ENCODE measurements at regions not wholly inside any gene's neighbourhood (a gene's known extent, or its start where the extent isn't known, plus 50 kb on each side); places are given as distances from the start of the nearest gene placed in this dataset.

DNA sequence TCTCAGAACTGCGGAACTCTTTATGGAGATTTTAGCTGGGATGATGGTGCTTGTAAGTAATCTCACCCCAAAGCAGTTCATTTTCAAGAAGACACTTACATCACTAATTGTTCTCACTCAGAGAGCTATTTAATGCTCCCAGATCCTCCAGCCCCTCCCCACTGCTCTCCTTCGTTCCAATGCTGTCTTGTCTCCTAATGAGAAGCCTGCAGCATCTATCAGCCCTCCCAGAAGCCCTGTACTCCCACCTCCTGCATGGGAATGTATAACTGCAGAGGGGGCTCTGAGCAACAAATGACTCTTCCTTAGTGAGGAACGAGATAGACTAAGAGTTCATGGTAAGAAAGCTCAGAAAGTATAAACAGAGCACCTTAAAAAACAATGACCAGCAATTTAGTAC, 377.4 kb upstream of the RUNX1 start:
- no peak for DNase-seq (ENCODE audit: low read depth)

DNA sequence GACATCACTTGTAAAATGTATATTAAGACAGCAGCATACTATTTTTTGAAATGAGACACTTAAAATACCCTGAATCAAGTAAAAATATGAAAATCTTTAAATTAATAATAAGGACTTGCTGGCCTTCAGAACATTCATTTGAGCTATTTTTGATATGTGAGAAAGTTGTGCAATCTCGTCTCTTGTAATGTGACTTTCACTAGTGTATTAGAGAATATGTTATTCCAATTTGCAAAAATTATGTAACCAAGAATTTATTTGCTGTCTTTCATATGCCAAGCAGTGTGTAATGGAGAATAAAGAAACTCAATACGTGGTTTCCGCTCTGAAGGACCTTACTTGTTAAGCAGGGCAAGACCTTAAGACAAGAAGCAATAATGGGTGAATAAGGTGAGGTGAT, 375.0 kb upstream of the RUNX1 start:
- no peak for DNase-seq (ENCODE audit: low read depth)

DNA sequence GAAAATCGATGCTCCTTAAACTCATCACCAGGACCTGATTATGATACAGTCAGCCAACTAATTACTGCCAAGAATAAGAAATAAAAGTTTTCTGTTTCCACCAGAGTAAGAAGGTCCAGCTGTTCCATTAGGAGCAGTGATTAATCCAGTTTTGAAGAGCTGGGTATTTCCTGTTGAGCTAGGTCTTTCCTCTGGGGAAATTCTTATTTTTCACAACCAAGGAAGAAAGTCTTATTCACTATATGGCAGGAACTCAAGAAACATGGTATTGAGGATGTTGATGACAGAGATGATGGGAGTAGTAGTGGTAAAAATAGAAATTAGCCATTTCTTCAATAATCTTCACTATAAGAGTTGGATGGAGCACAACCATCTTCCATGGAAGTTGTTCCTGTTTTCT, 374.6 kb upstream of the RUNX1 start:
- no peak for DNase-seq (ENCODE audit: low read depth)

DNA sequence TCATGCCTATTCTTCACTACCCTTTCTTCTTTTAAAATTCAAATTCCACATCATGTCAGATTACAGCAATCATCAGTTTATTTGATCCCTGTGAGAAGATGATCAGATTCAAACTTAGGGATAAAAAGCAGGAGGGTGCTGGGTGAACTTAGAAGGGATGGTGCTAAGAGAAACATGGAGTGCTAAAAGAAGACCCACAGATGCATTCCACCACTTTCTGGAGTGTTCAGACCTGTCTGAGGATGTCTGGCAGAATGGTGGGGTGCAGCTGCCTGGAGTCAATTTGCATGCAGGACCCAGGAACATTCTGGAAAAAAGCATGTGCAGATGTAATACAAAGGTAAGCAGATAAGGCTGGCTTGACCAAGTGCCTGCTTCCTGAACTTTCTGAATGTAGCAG, 372.9 kb upstream of the RUNX1 start:
- DNase-seq (ENCODE audit: low read depth): no peak

DNA sequence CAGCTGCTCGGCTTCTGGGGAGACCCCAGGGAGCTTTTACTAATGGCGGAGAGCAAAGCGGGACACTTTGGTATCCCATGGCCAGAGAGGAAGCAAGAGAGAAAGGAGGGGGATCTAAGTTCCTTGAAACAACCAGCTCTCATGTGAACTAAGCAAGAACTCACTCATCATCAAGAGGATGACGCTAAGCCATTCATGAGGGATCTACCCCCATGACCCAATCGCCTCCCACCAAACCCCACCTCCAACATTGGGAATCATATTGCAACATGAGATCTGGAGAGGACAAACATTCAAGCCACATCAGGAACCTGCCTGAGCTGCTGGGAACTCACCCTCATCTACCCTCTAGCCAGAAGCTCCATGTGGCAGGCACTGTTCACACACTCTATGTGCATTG, 372.1 kb upstream of the RUNX1 start:
- DNase-seq (ENCODE audit: low read depth): no peak

DNA sequence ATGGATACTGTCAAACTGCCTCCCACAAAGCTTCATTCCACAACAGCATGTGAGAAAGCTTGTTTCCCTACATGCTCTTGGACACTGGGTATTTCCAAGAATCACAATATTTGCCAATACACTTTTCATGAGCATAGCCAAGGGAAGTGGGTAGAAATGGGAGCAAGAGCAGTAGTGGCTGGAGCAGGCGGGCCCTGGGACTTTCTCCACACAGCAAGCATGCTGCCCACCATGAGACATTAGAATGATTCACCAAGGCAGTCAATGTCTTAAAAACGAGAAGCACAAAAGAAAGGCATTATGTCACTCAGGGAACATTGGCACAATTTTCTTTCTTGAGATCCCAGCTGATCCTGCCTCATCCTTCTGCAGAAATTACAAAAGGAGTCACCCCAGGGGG, 371.6 kb upstream of the RUNX1 start:
- no peak for DNase-seq (ENCODE audit: low read depth)

DNA sequence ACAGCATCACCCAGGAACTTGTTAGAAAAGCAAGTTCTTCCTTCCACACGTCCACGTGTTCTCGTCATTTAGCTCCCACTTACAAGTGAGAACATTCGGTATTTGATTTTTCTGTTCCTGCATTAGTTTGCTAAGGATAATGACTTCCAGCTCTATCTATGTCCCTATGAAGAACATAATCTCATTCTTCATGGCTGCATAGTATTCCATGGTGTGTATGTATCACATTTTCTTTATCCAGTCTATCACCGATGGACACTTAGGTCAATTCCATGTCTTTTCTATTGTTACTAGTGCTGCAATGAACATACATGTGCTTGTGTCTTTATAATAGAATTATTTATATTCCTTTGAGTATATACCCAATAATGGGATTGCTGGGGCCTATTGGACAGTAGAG, 368.7 kb upstream of the RUNX1 start:
- no peak for DNase-seq (ENCODE audit: low read depth)

DNA sequence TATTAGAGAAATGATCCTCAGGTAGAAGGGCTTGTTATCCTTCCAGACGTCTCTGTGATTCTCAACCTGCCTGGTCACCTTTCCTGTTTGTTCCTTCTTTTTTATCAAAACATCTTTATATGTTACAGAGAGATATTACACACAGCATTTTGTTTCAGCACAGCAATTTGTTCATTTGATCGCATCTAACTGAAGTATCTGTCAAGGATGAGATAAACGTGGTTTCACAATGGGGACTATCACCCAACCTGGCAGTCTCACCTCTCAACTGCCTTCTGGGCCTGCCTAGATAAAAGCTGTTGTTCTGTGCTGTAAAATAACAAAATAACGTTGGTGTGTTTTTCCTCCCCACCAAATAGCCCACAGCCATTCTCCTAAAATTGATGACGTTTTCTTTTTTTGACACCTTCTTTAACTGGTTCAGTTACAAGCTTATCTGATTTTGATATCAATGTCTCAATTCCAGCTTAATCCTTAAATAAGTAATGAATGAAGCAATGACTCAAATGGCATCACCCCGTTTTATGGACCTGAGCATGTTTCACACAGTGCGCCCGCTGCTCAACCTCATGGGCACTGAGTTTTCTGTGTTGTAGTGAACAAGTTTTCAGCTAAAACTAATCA, 367.9 kb upstream of the RUNX1 start:
- no peak for DNase-seq (ENCODE audit: low read depth)

DNA sequence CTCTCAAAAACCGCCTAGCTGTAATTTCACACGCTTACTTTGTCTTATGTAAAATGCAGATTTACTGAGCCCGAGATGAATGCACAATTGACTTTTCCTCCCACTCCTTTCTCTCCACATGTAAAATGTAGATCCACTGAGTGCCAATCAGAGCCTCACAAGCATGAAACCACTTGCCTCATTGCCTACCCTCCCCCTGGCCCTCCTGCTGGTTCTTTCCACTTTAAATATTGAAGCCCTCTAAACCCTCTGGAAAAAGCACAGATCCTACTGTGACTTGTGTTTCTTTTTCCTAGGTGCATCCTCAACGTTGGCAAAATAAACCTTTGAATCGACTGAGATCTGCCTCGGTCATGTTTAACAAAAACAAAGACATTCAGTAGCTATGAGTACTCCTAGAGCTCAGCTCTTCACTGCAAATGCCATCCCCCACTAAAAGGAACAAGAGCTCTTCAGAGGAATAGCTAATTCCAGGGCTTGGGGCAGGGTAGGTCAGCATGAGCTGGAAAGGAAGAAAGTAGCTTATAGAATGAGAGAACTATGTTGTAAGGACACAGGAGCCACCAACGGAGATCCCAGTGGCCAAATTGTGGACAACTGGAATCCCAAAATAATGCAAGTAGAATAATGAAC, 365.5 kb upstream of the RUNX1 start:
- DNase-seq (ENCODE audit: low read depth): no peak

DNA sequence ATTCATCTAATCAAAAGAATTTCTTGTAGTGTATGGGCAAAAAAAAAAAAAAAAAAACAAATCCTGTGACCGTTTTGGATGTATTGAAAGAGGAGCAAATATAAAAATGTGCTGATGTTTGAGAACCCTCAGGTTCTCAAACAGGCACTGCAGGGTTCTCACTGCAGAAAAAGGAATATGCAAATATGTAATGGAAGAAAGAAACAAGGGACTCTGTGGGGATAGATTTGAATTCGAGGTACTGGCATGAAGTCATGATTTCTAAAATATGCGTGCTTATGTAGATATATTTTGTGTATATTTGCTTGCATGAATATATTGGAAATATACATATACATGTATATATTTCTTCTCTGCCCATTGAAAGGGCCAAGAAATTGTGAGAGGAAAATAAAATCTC, 365.0 kb upstream of the RUNX1 start:
- DNase-seq (ENCODE audit: low read depth): no peak

DNA sequence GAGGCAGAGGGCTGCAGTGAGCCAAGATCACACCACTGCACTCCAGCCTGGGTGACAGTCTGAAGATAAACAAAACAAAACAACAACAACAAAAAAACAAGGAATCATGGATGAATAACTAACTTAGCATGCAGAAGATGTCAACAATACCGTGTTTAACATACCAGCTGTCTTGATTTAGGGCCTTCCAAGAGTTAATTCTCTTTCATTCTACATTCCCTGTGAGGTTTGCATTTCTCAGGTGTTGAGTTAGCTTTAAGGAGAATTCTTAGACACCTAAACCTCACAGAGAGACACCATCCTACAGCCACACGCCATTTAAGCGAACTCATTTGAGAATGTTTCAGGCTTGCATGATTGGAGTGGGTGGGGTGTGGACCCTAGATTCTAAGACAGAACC, 363.1 kb upstream of the RUNX1 start:
- DNase-seq (ENCODE audit: low read depth): no peak

DNA sequence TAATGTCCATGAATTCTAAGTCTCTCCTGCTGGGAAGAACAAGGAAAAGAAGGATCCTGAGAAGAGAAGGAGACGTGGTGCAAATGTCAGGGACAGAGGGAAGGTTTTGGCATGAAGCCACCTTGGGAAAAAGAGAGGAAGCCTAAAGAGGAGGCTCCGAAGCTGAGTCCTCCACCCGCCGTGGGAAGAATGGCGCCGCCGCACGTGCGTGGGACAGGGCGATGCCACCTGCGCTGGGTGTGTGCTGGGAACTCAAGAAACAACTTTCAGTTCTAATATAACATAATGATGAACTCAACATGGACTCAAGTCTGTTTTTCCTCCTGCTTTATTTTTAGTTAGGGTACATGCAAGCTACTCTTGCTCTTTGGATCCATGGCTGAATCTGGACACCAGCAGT, 362.3 kb upstream of the RUNX1 start:
- DNase-seq (ENCODE audit: low read depth): no peak

DNA sequence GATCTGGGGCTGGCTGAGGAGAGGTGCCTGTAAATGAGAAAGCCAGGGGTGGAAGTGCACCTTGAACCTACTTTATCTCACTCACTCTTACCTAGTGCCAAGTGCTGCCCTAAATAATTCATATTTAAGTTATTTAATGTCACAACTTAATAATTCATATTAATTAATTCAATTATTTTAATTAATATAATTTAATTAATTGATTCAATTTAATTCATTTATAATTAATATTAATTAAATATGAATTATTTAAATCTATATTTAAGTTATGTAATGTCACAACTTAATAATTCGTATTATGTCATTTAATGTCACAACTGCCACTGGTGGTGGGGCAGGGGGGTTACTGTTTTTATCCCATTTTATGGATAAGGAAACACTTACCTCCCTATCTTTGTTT, 361.6 kb upstream of the RUNX1 start:
- no peak for DNase-seq (ENCODE audit: low read depth)

DNA sequence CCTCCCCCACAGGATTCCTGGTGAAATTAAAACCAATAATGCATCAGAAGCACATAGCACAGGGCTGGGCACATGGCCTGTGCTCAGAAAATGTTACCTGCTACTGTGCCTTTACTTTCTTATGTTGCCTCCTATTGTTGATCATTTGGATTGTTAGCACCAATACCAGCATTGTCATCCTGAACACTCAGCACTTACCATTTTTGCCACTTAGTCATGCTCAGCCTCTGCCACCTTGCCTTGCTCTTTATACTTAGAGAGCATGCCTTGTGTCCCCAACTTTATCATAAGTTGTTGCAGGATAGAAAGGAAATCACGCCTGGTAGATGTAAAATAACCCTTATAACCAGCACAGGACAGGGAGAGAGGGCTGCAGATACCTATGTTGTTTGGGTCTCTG, 361.0 kb upstream of the RUNX1 start:
- DNase-seq (ENCODE audit: low read depth): no peak

DNA sequence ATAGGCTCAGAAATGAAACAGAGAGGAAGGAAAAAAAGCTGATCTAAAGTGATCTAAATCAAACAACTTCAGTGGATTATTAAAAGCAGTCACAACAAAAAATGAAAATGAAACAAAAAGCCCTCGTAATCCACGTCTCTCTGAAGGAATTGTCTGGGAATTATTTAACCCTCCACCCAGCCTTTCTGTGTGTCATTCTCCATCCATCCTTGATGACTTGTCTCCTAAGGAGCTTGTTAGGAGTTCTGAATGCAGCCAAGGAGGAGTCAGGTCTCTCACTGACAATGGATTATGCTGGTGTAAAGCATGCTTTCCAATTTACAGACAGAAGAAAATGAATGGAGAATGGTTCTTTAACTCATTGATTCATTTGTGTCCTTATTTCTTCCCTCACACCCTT, 359.3 kb upstream of the RUNX1 start:
- no peak for DNase-seq (ENCODE audit: low read depth)

DNA sequence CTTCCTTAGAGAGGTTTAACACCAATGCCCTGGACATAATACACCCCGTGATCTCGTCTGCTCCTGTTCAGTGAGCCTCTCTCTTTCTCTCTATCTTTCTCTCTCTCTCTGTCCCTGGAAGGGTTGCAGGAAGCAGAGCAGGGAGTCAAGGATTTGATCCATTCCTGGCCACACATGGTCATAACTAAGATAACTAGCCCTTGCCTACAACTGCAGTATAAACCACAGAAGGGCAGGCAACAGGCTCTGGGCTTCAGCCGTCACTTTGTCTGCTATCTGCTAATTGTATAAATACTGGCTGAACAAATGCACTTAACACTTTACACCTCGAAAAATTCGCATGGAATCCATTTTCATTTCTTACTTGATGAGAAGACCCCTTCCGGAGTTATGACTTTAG, 357.5 kb upstream of the RUNX1 start:
- DNase-seq (ENCODE audit: low read depth): no peak

DNA sequence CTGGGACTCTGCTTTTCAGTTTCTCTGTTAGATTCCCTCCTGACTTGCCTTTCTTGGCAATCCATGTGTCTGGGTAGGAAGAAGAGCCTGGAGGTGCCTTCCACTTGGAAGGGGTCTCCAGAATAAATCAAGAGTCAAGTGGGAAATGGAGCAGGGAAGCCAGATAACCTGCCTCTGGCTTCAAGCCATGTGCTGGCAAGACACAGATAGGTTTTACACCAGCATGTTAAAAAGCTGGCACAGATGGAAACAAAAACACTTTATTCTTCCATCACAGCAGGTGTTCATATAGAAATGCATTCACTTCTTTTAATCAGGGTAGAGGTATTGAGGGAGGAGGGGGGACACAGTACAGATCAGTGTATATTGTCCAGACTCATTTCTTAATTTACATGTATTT, 356.9 kb upstream of the RUNX1 start:
- no peak for DNase-seq (ENCODE audit: low read depth)

DNA sequence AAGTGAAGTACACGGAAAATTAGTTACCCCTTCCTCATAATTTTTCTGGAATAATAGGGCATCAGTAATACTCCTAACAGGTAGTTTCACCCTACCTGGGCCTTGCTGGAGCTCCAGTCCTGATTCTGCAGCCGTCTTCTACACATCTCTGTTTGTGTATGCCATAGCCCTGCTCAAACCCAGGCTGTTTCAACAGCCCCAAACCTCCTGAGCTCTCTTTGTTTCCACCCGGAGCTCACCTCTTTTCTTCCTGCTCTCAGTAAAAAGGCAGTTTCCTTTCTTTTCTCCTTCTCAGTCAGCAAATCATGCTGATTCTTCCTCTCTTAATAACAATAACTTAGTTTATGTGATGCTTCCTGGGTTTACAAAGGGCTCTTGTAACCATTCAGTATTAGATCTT, 355.1 kb upstream of the RUNX1 start:
- no peak for DNase-seq (ENCODE audit: low read depth)

DNA sequence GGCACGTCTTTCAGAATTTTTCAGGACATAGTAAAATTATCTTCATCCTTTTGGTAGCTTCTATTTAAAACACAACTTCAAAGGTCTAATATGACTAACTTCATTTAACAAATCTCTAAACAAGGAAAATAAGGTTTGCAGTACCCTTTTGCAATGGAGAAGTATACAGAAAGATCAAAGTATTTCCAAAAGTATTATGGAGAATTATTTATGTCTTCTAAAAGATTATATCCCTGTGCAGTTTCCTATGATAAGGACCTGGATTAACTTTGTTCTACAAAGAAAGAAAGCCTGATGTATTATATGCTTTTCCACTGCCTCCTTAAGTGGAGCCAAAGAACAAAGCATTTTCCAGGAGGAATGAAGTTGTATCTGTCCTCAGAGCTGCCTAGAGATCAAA, 353.0 kb upstream of the RUNX1 start:
- DNase-seq (ENCODE audit: low read depth): no peak

DNA sequence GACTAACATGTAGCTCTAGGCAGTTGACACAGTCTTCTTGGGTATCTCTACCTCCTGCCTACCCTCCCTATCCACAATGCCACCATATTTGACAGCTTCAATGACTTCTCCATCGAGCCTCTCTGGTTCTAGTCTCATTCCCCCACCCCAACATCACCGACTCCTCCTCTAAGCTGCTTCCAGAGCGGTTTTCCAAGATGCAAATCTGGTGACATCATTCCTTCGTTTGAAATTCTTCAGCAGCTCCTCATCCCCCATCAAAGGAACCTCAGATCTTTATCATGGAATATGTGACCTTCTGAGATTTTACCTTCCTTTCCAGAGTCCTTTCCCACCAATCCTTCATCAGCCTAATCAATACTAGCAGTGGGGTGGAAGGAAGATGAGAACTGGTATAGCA, 352.4 kb upstream of the RUNX1 start:
- no peak for DNase-seq (ENCODE audit: low read depth)

DNA sequence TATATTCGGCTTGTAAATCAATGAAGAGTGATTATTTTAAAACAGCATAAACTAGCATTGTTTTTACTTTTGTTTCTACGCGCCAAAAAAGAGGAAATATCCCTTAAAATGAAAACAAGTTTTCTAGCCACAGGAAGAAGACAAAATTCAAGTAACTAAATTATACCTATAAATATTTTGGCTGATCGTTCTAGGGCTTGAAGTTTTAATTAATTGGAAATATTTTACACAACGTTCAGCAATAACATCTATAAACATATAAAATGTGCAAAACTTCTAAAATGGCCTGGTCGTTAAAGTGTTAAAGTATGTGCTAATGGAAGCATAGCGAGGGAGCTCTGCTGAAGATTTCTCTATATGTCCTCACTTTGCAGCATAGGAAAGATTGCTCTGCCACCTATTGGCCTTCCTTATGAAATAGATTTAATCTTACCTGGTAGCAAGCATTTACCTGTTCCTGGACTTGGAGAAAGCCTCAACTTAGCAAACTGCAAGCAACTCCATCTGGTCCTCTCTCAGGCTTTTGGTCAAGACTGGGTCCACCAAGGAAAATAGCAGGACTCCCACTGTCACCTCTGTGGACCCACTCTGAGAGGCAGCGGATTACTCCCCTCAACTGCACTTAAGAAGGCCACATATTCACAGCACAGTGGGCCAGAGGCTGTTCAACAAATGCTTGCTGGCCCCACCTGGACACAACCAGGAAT, 351.3 kb upstream of the RUNX1 start:
- no peak for DNase-seq (ENCODE audit: low read depth)

DNA sequence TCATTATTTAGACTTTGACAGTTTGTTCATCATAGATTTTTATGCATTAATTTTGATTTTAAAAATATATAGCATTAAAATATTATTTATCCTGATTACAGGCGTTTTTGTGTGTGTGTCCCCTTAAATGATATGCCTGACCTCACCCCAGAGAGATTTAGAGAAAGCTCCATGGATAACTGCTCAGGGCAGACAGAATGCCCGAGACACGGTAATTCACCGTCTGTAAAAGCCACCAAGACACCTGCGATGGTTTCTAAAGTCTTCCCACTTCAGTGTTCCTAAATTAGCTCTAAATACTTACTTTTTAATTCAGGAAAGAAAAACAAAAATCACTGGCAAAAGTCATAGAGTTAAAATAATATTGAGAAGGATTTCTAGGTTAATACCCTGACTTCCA, 350.6 kb upstream of the RUNX1 start:
- DNase-seq (ENCODE audit: low read depth): no peak

DNA sequence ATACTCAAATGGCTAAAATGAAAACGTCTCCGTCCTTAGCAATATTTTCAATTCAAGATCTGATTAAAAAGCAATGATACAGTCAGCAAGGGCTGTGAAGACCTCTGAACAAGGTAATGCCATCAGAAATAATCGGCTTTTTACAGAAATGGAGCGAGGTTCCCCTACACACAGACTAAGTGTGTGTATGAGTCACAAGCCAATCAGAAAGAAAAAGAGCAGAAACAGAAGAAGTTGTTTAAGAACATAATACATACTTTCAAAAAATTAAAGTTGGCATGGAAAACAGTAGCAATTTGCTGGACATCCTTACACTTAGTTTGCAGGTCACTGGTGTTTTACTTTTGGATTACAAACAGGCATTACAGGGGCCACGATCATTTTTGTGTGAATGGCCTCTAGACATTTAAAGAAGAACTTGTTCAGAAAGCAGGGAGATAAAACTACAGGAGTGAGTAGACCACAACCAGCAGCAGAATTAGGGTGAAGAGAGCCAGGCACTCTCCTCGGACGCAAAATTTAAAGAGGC, 350.0 kb upstream of the RUNX1 start:
- no peak for DNase-seq (ENCODE audit: low read depth)

Measured in CMK (cell line).